SU-DHL-6 (cell line): ENCODE measurements at regions not wholly inside any gene's neighbourhood (a gene's known extent, or its start where the extent isn't known, plus 50 kb on each side); places are given as distances from the start of the nearest gene placed in this dataset.

ENCODE experiments used
- H2AFZ ChIP-seq: fragments of 200-600 bp; sonication (generic); 2 replicates; pipeline ENCODE4 v1.6.1; 2014; ENCODE audit warnings: low read depth, mild to moderate bottlenecking, moderate library complexity, mixed read lengths, antibody characterized with exemption, low read length; ENCODE audit not compliant: severe bottlenecking
- H3F3A ChIP-seq: fragments of 200-600 bp; shearing (Covaris generic); 2 replicates; pipeline ENCODE4 v1.6.0; 2016; ENCODE audit warnings: antibody characterized with exemption, mild to moderate bottlenecking; ENCODE audit not compliant: insufficient read depth
- H3K27ac ChIP-seq: fragments of 200-600 bp; sonication (generic); 2 replicates; pipeline ENCODE4 v1.5.1; 2016; ENCODE audit warnings: low read depth, mild to moderate bottlenecking, low read length, moderate library complexity, mixed read lengths
- H3K27me3 ChIP-seq: fragments of 200-600 bp; sonication (generic), shearing (Covaris generic); 2 replicates; pipeline ENCODE4 v1.6.0; 2014; ENCODE audit warnings: mild to moderate bottlenecking, low read length
- H3K36me3 ChIP-seq: fragments of 200-600 bp; sonication (generic); 2 replicates; pipeline ENCODE4 v1.6.1; 2014; ENCODE audit warnings: mild to moderate bottlenecking, low read length, mixed read lengths
- H3K4me2 ChIP-seq: fragments of 300-600, 200-600 bp; shearing (Covaris generic), sonication (generic); 2 replicates; pipeline ENCODE4 v1.6.0; 2014; ENCODE audit warnings: low read length, low read depth, mild to moderate bottlenecking; ENCODE audit not compliant: poor library complexity, severe bottlenecking
- H3K4me3 ChIP-seq: fragments of 200-600 bp; sonication (generic); 2 replicates; pipeline ENCODE4 v1.5.1; 2014; ENCODE audit warnings: antibody characterized with exemption, low read length, mild to moderate bottlenecking, mixed read lengths; ENCODE audit not compliant: insufficient read depth, poor library complexity, severe bottlenecking
- H3K79me2 ChIP-seq: fragments of 200-600 bp; sonication (generic); 2 replicates; pipeline ENCODE4 v1.6.1; 2014; ENCODE audit warnings: mild to moderate bottlenecking, low read length, moderate library complexity; ENCODE audit not compliant: insufficient read depth
- H3K9ac ChIP-seq: fragments of 200-600 bp; sonication (generic); 2 replicates; pipeline ENCODE4 v1.7.0; 2014; ENCODE audit warnings: mild to moderate bottlenecking, low read length
- H3K9me2 ChIP-seq: fragments of 200-600 bp; sonication (generic); replicated peaks from 2 replicates; pipeline ENCODE4 v1.6.1; 2014; ENCODE audit warnings: low read length; ENCODE audit not compliant: insufficient read depth
- H3K9me3 ChIP-seq: fragments of 200-600 bp; sonication (generic); 2 replicates; pipeline ENCODE4 v1.6.1; 2014; ENCODE audit warnings: low read length, mixed read lengths; ENCODE audit not compliant: insufficient read depth
- H4K20me1 ChIP-seq: fragments of 200-600 bp; sonication (generic); 2 replicates; pipeline ENCODE4 v1.6.1; 2014; ENCODE audit warnings: low read depth, mild to moderate bottlenecking, antibody characterized with exemption, low read length, moderate library complexity, mixed read lengths
- EZH2phosphoT487 ChIP-seq: fragments of 200-600 bp; sonication (generic), shearing (Covaris generic); conservative IDR thresholded peaks from 2 replicates; pipeline ENCODE4 v1.6.1; 2018; ENCODE audit warnings: mild to moderate bottlenecking, antibody characterized with exemption, low read length, moderate library complexity, mixed read lengths
- TF ChIP-seq, protein P1 (sequence below): fragments of 200-600 bp; sonication (generic); IDR thresholded peaks from one replicate; pipeline ENCODE4 v1.5.1; 2017; ENCODE audit warnings: antibody characterized with exemption, mild to moderate bottlenecking, low read length, moderate library complexity; ENCODE audit not compliant: insufficient read depth, poor library complexity, severe bottlenecking

DNA sequence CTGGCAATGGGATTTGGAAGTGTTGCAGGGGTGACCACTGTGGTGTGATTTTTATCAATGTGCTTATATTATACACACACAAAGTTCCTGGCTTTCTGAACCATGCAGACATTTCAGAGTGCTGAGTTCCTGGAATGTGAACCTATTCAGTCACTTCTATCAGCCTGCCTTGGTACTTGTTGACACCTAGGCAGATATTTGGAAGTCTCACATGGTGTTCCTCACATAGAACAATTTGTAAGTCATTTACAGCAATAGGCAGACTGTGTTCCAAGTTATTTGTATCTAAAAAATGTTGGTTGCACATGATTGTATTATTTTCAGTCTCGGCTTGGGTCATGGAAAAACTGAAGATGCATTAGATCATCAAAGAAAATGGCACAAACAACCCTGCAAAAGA is 182.2 kb downstream of the SREK1 start:
- Histone ChIP-seq H3K79me2 (no peaks in the 10 kb centered on the region), H4K20me1 (no peaks in the 10 kb centered on the region), H2AFZ (no peak overlapping the region), H3K36me3 (no peaks in the 10 kb centered on the region), H3K9me3 (no peaks in the 10 kb centered on the region), H3K27ac (no peak overlapping the region), H3K9me2 (no peaks in the 10 kb centered on the region), H3F3A (no peaks in the 10 kb centered on the region), H3K9ac (no peak overlapping the region), H3K4me2 (no peak overlapping the region), H3K4me3 (no peak overlapping the region), H3K27me3 (no peaks in the 10 kb centered on the region)
- TF ChIP-seq EZH2phosphoT487, result no peak
- TF ChIP-seq, protein P1, sequence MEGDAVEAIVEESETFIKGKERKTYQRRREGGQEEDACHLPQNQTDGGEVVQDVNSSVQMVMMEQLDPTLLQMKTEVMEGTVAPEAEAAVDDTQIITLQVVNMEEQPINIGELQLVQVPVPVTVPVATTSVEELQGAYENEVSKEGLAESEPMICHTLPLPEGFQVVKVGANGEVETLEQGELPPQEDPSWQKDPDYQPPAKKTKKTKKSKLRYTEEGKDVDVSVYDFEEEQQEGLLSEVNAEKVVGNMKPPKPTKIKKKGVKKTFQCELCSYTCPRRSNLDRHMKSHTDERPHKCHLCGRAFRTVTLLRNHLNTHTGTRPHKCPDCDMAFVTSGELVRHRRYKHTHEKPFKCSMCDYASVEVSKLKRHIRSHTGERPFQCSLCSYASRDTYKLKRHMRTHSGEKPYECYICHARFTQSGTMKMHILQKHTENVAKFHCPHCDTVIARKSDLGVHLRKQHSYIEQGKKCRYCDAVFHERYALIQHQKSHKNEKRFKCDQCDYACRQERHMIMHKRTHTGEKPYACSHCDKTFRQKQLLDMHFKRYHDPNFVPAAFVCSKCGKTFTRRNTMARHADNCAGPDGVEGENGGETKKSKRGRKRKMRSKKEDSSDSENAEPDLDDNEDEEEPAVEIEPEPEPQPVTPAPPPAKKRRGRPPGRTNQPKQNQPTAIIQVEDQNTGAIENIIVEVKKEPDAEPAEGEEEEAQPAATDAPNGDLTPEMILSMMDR, result no peak

DNA sequence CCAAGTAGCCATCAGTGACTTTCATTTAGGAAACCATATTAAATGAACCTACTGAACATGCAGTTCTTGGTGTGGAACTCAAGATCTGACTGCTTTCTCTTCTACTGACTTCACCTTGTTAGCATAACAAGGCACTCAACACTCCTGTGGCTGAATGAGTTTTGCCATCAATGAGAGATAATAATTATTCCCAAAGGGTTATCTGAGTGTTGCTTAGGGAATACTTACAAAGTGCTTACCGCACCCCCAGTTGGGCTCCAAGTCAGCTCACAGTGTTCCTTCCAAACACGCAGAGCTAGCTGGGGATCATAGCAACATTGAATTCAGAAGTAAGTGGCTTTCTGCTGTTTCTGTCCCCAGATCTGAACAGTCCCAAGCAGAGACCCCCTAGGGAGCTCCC is 182.9 kb downstream of the SREK1 start:
- Histone ChIP-seq H3K36me3 (no peaks in the 10 kb centered on the region), H3K79me2 (no peaks in the 10 kb centered on the region), H3K27me3 (no peaks in the 10 kb centered on the region), H2AFZ (no peak overlapping the region), H3K27ac (no peak overlapping the region), H3K4me2 (no peak overlapping the region), H3K9ac (no peak overlapping the region), H4K20me1 (no peaks in the 10 kb centered on the region), H3K9me2 (no peaks in the 10 kb centered on the region), H3K4me3 (no peak overlapping the region), H3K9me3 (no peaks in the 10 kb centered on the region), H3F3A (no peaks in the 10 kb centered on the region)
- TF ChIP-seq, protein P1, result no peak
- no peak for TF ChIP-seq EZH2phosphoT487

DNA sequence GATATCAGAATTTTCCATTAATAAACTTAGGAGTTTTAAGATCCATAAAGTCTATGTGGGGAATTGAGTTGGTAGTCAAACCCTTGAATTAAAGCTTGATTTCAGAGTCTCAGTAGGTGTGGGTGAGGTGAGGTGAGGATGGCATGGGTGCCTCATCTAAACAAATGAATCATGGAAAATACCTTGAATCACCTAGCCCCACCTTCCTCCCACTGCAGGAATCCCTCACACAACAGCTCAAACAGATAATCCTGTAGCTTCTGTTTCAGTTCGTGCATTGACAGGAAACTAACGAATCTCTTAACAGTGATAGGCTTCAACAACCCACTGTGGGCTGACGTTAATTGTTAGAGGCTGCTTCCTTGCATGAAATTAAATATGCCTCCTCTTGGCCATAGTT is 185.0 kb downstream of the SREK1 start:
- Histone ChIP-seq H3K27ac (no peak overlapping the region), H3F3A (no peaks in the 10 kb centered on the region), H4K20me1 (no peaks in the 10 kb centered on the region), H3K36me3 (no peaks in the 10 kb centered on the region), H3K9me2 (no peaks in the 10 kb centered on the region), H3K79me2 (no peaks in the 10 kb centered on the region), H2AFZ (no peak overlapping the region), H3K9me3 (no peaks in the 10 kb centered on the region), H3K27me3 (no peaks in the 10 kb centered on the region), H3K4me2 (no peak overlapping the region), H3K9ac (no peak overlapping the region), H3K4me3 (no peak overlapping the region)
- no peak for TF ChIP-seq EZH2phosphoT487
- TF ChIP-seq, protein P1, result no peak

DNA sequence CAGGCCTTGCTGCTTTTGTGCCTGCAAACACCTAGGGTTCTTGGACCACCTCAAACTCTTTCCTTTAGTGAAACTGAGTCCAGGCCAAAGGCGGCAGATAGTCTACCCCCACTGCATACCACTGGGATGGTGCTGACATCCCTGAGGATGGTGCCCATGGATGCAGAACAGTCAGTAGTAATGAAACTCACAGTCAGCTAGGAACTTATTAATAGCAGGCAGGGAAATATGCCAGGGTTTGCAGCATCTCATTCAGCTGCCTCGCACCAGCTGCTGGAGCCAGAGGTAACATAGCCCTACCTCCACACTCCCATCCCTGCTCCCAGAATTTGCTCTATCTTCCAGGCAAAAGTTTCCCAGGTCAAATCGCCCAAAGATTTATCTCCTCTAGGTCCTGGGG is 189.1 kb downstream of the SREK1 start:
- no peaks in the 10 kb centered on the region for H3K79me2 ChIP-seq
- no peaks in the 10 kb centered on the region for H3K9me3 ChIP-seq
- H2AFZ ChIP-seq, result no peak overlapping the region
- H3K27me3 ChIP-seq, result no peaks in the 10 kb centered on the region
- H3F3A ChIP-seq, result no peaks in the 10 kb centered on the region
- no peak overlapping the region for H3K4me2 ChIP-seq
- TF ChIP-seq, protein P1, result no peak
- no peak for TF ChIP-seq EZH2phosphoT487
- H3K27ac ChIP-seq, result no peak overlapping the region
- H3K36me3 ChIP-seq, result no peaks in the 10 kb centered on the region
- no peaks in the 10 kb centered on the region for H3K9me2 ChIP-seq
- no peaks in the 10 kb centered on the region for H4K20me1 ChIP-seq
- H3K4me3 ChIP-seq, result no peak overlapping the region
- no peak overlapping the region for H3K9ac ChIP-seq
